ENCODE measurements at regions not wholly inside any gene's neighbourhood (a gene's known extent, or its start where the extent isn't known, plus 50 kb on each side); places are given as distances from the start of the nearest gene placed in this dataset.
A peak's percentile ranks its signal among the peaks of the same experiment; 100 is the strongest.

DNA sequence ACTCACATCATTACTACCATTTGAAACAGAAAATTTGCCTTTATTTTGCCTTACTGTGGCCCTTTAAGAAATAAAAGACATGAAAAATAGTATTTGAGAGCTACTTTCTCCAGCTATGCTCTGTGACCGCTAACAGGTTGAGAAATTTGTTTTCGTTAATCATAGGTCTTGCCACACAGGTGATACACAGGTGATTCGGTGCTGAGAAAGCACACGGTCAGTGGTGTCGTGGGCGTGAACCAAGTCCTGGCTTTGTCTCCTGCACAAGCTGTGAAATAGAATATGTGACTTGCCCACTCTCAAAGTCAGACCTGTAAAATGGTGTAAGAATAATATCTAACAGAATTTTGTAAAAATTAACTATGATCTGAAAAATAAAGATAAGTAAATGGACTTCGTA is 155.3 kb upstream of the SLC39A10 start:
- Histone ChIP-seq H3K36me3 (replicated peaks in 1 of 2; ENCODE audit: control extremely low read depth in 1 of 2, control insufficient read depth in 1 of 2, extremely low read depth in 1 of 2, insufficient read depth in 2 of 2, low read length in 1 of 2) (no peaks in the 10 kb centered on the region), H2AFZ (ENCODE audit: insufficient read depth, low read depth, low read length, poor library complexity, severe bottlenecking) (no peak overlapping the region), H3K4me2 (replicated peaks; ENCODE audit: low read depth, low read length, poor library complexity, severe bottlenecking) (no peak overlapping the region), H3K27ac (ENCODE audit: low read length in 2 of 2) (no peak overlapping the region), H3K27me3 (replicated peaks in 1 of 4; ENCODE audit: control extremely low read depth in 1 of 4, control insufficient read depth in 3 of 4, insufficient read depth in 4 of 4, low read length in 3 of 4) (no peaks in the 10 kb centered on the region), H3K4me1 (ENCODE audit: control insufficient read depth in 2 of 2, insufficient read depth in 2 of 2, low read length in 2 of 2) (peaks cover 5 to 13% of the 10 kb centered on the region in 2 donors), H3K9ac (ENCODE audit: low read length) (no peak overlapping the region), H4K20me1 (ENCODE audit: control insufficient read depth, insufficient read depth, low read length, poor library complexity, severe bottlenecking) (no peaks in the 10 kb centered on the region), H3K4me3 (ENCODE audit: control extremely low read depth in 1 of 5, extremely low read depth in 1 of 5, insufficient read depth in 1 of 5, low read depth in 2 of 5, low read length in 4 of 5) (no peak overlapping the region), H3K9me3 (ENCODE audit: control extremely low read depth in 1 of 3, control insufficient read depth in 2 of 3, insufficient read depth in 1 of 3, low read length in 2 of 3) (no peaks in the 10 kb centered on the region), H3K79me2 (ENCODE audit: control insufficient read depth, insufficient read depth, low read length) (no peaks in the 10 kb centered on the region)
- H3K4me1 Mint-ChIP-seq, result peaks cover 19% of the 10 kb centered on the region
- H3K4me3 Mint-ChIP-seq, result no peak overlapping the region
- intact Hi-C loops (cut with micrococcal nuclease), result no loop called here
- DNase-seq (no peak), ATAC-seq (ENCODE audit: low read depth) (no peak)
- POLR2A ChIA-PET, result interaction anchor here (0.6 kb wide), 1 partner anchor 733 kb away, joined by 5 read pairs; no protein-coding TSS in a partner anchor
- H3K27ac Mint-ChIP-seq, result no peak overlapping the region
- H3K27me3 Mint-ChIP-seq, result no peaks in the 10 kb centered on the region
- no peaks in the 10 kb centered on the region for H3K9me3 Mint-ChIP-seq (ENCODE audit: insufficient read depth)
- WGBS (ENCODE audit: insufficient coverage), result 98% methylated on average over 6 of the region's 7 CpGs
- CTCF ChIA-PET, result interaction anchor here (0.9 to 8.5 kb wide), 4 partner anchors 75 to 157 kb away, joined by 3 to 192 read pairs (median 5); partner anchors contain the start of gene SLC39A10
- TF ChIP-seq, protein P1, sequence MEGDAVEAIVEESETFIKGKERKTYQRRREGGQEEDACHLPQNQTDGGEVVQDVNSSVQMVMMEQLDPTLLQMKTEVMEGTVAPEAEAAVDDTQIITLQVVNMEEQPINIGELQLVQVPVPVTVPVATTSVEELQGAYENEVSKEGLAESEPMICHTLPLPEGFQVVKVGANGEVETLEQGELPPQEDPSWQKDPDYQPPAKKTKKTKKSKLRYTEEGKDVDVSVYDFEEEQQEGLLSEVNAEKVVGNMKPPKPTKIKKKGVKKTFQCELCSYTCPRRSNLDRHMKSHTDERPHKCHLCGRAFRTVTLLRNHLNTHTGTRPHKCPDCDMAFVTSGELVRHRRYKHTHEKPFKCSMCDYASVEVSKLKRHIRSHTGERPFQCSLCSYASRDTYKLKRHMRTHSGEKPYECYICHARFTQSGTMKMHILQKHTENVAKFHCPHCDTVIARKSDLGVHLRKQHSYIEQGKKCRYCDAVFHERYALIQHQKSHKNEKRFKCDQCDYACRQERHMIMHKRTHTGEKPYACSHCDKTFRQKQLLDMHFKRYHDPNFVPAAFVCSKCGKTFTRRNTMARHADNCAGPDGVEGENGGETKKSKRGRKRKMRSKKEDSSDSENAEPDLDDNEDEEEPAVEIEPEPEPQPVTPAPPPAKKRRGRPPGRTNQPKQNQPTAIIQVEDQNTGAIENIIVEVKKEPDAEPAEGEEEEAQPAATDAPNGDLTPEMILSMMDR (IDR thresholded peaks at IDR 0.05), result no peak
- TF ChIP-seq EZH2 (IDR thresholded peaks at IDR 0.05; ENCODE audit: borderline replicate concordance, insufficient read depth, low read depth, low read length, poor library complexity, severe bottlenecking), result no peak

DNA sequence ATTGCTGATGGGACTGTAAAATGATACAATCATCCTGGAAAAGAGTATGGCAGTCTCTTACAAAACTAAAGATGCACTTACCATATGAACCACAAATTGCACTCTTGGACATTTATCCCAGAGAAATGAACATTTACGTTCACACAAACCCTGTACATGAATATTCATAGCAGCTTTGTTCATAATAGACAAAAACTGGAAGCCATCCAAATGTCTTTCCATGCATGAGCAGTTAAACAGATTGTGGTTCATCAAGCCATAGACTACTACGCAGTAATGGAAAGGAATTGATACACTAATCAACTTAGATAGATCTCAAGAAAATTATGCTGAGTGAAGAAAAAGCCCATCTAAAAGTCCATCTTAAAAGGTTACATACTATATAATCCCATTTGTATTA is 156.1 kb upstream of the SLC39A10 start:
- no CpG with 5 or more reads among the region's 2 CpGs for WGBS (ENCODE audit: insufficient coverage)
- DNase-seq (peak; percentile 35), ATAC-seq (ENCODE audit: low read depth) (no peak)
- Histone ChIP-seq H3K27ac (ENCODE audit: low read length in 2 of 2) (no peak overlapping the region), H4K20me1 (ENCODE audit: control insufficient read depth, insufficient read depth, low read length, poor library complexity, severe bottlenecking) (no peaks in the 10 kb centered on the region), H3K4me3 (ENCODE audit: control extremely low read depth in 1 of 5, extremely low read depth in 1 of 5, insufficient read depth in 1 of 5, low read depth in 2 of 5, low read length in 4 of 5) (no peak overlapping the region), H3K36me3 (replicated peaks in 1 of 2; ENCODE audit: control extremely low read depth in 1 of 2, control insufficient read depth in 1 of 2, extremely low read depth in 1 of 2, insufficient read depth in 2 of 2, low read length in 1 of 2) (no peaks in the 10 kb centered on the region), H3K4me2 (replicated peaks; ENCODE audit: low read depth, low read length, poor library complexity, severe bottlenecking) (no peak overlapping the region), H3K9ac (ENCODE audit: low read length) (no peak overlapping the region), H3K4me1 (ENCODE audit: control insufficient read depth in 2 of 2, insufficient read depth in 2 of 2, low read length in 2 of 2) (peaks cover 5 to 15% of the 10 kb centered on the region in 2 donors), H2AFZ (ENCODE audit: insufficient read depth, low read depth, low read length, poor library complexity, severe bottlenecking) (no peak overlapping the region), H3K9me3 (ENCODE audit: control extremely low read depth in 1 of 3, control insufficient read depth in 2 of 3, insufficient read depth in 1 of 3, low read length in 2 of 3) (no peaks in the 10 kb centered on the region), H3K27me3 (replicated peaks in 1 of 4; ENCODE audit: control extremely low read depth in 1 of 4, control insufficient read depth in 3 of 4, insufficient read depth in 4 of 4, low read length in 3 of 4) (no peaks in the 10 kb centered on the region), H3K79me2 (ENCODE audit: control insufficient read depth, insufficient read depth, low read length) (no peaks in the 10 kb centered on the region)
- H3K27ac Mint-ChIP-seq, result peak overlapping the region; percentile 32
- peaks cover 19% of the 10 kb centered on the region for H3K4me1 Mint-ChIP-seq
- no peak overlapping the region for H3K4me3 Mint-ChIP-seq
- TF ChIP-seq EZH2 (IDR thresholded peaks at IDR 0.05; ENCODE audit: borderline replicate concordance, insufficient read depth, low read depth, low read length, poor library complexity, severe bottlenecking), result no peak
- TF ChIP-seq, protein P1 (IDR thresholded peaks at IDR 0.05), result no peak
- ChIA-PET POLR2A (no interaction called here), CTCF (interaction anchor here (0.7 to 8.5 kb wide), 4 partner anchors 15 to 158 kb away, joined by 3 to 192 read pairs (median 4); partner anchors contain the start of gene SLC39A10)
- intact Hi-C loops (cut with micrococcal nuclease), result no loop called here
- H3K27me3 Mint-ChIP-seq, result no peaks in the 10 kb centered on the region
- no peaks in the 10 kb centered on the region for H3K9me3 Mint-ChIP-seq (ENCODE audit: insufficient read depth)

Measured in B cell (primary cell).